Osteoblast (primary cell): ENCODE measurements at regions not wholly inside any gene's neighbourhood (a gene's known extent, or its start where the extent isn't known, plus 50 kb on each side); places are given as distances from the start of the nearest gene placed in this dataset.
A peak's percentile ranks its signal among the peaks of the same experiment; 100 is the strongest.

ENCODE experiments used
- DNase-seq: peaks from one replicate; pipeline ENCODE4 v3.0.0; 2011; ENCODE audit warnings: low spot score, mixed read lengths; ENCODE audit not compliant: insufficient read length; ENCODE audit errors: missing footprints
- H2AFZ ChIP-seq: 2 replicates; pipeline ENCODE4 v1.6.0; 2011; ENCODE audit warnings: mild to moderate bottlenecking, low read length
- H3K27ac ChIP-seq: 2 replicates; pipeline ENCODE4 v1.5.1; 2011; ENCODE audit warnings: mild to moderate bottlenecking, low read depth, low read length, moderate library complexity
- H3K27me3 ChIP-seq: 2 replicates; pipeline ENCODE4 v1.6.0; 2012; ENCODE audit warnings: mild to moderate bottlenecking, control low read depth, inconsistent platforms, low read length, moderate library complexity; ENCODE audit not compliant: insufficient read depth
- H3K36me3 ChIP-seq: 2 replicates; pipeline ENCODE4 v1.5.1; 2011; ENCODE audit warnings: mild to moderate bottlenecking, low read length, control low read depth, moderate library complexity; ENCODE audit not compliant: insufficient read depth
- H3K4me1 ChIP-seq: 2 replicates; pipeline ENCODE4 v1.5.1; 2011; ENCODE audit warnings: mild to moderate bottlenecking, low read length, control low read depth, moderate library complexity; ENCODE audit not compliant: insufficient read depth
- H3K4me2 ChIP-seq: 2 replicates; pipeline ENCODE4 v1.6.0; 2011; ENCODE audit warnings: mild to moderate bottlenecking, low read length; ENCODE audit not compliant: insufficient read depth
- H3K4me3 ChIP-seq: fragments of 200-600 bp; sonication (generic); 3 replicates; pipeline ENCODE4 v1.5.1; 2012; ENCODE audit warnings: mild to moderate bottlenecking, low read length, inconsistent platforms; ENCODE audit not compliant: insufficient read depth
- H3K79me2 ChIP-seq: 2 replicates; pipeline ENCODE4 v1.6.0; 2012; ENCODE audit warnings: mild to moderate bottlenecking, low read length, control low read depth, inconsistent platforms; ENCODE audit not compliant: insufficient read depth
- H3K9me3 ChIP-seq: 2 replicates; pipeline ENCODE4 v1.5.1; 2011; ENCODE audit warnings: low read depth, low read length, control low read depth
- H4K20me1 ChIP-seq: 2 replicates; pipeline ENCODE4 v1.6.0; 2012; ENCODE audit warnings: mild to moderate bottlenecking, low read length, control low read depth; ENCODE audit not compliant: insufficient read depth
- CTCF ChIP-seq: IDR thresholded peaks from 2 replicates; pipeline ENCODE4 v1.5.1; 2011; ENCODE audit warnings: mild to moderate bottlenecking, low read depth, low read length, moderate library complexity; ENCODE audit errors: extremely low read depth

GRCh38 chr10:4337563-4337962 is 488.4 kb upstream of the AKR1E2 start:
- Histone ChIP-seq H4K20me1 (no peaks in the 10 kb centered on the region), H3K79me2 (no peaks in the 10 kb centered on the region), H2AFZ (no peak overlapping the region), H3K27me3 (no peaks in the 10 kb centered on the region), H3K4me3 (no peak overlapping the region), H3K4me1 (peaks cover 2% of the 10 kb centered on the region), H3K27ac (no peak overlapping the region), H3K36me3 (no peaks in the 10 kb centered on the region), H3K9me3 (no peaks in the 10 kb centered on the region), H3K4me2 (no peak overlapping the region)
- TF ChIP-seq CTCF: no peak
- no peak for DNase-seq

GRCh38 chr10:4334871-4335270 is 491.1 kb upstream of the AKR1E2 start:
- peak overlapping the region; percentile 7 for H3K4me3 ChIP-seq
- H3K4me2 ChIP-seq: peak overlapping the region; percentile 53
- TF ChIP-seq CTCF: no peak
- H4K20me1 ChIP-seq: no peaks in the 10 kb centered on the region
- no peaks in the 10 kb centered on the region for H3K79me2 ChIP-seq
- no peaks in the 10 kb centered on the region for H3K9me3 ChIP-seq
- no peaks in the 10 kb centered on the region for H3K27me3 ChIP-seq
- no peak overlapping the region for H3K27ac ChIP-seq
- no peaks in the 10 kb centered on the region for H3K36me3 ChIP-seq
- peak; percentile 32 for DNase-seq
- peak overlapping the region; percentile 86 for H2AFZ ChIP-seq
- H3K4me1 ChIP-seq: peaks cover 2% of the 10 kb centered on the region

GRCh38 chr10:4334015-4334414 is 492.0 kb upstream of the AKR1E2 start:
- no peaks in the 10 kb centered on the region for H3K36me3 ChIP-seq
- no peak overlapping the region for H3K27ac ChIP-seq
- H3K79me2 ChIP-seq: no peaks in the 10 kb centered on the region
- no peak for TF ChIP-seq CTCF
- H3K4me2 ChIP-seq: no peak overlapping the region
- no peaks in the 10 kb centered on the region for H3K9me3 ChIP-seq
- no peak overlapping the region for H3K4me3 ChIP-seq
- H2AFZ ChIP-seq: no peak overlapping the region
- no peaks in the 10 kb centered on the region for H4K20me1 ChIP-seq
- peaks cover 2% of the 10 kb centered on the region for H3K4me1 ChIP-seq
- H3K27me3 ChIP-seq: no peaks in the 10 kb centered on the region
- DNase-seq: no peak

- no peak overlapping the region for H2AFZ ChIP-seq
- no peaks in the 10 kb centered on the region for H3K9me3 ChIP-seq
- TF ChIP-seq CTCF: no peak
- H3K27ac ChIP-seq: no peak overlapping the region
- H3K4me2 ChIP-seq: no peak overlapping the region
- no peak overlapping the region for H3K4me3 ChIP-seq
- H4K20me1 ChIP-seq: no peaks in the 10 kb centered on the region
- no peak for DNase-seq
- no peaks in the 10 kb centered on the region for H3K79me2 ChIP-seq
- H3K36me3 ChIP-seq: no peaks in the 10 kb centered on the region
- no peaks in the 10 kb centered on the region for H3K27me3 ChIP-seq
- H3K4me1 ChIP-seq: peaks cover 2% of the 10 kb centered on the region
Measured at GRCh38 chr10:4333459-4333894, 492.5 kb upstream of the AKR1E2 start.
